GM06990 (cell line): ENCODE measurements at regions not wholly inside any gene's neighbourhood (a gene's known extent, or its start where the extent isn't known, plus 50 kb on each side); places are given as distances from the start of the nearest gene placed in this dataset.
A peak's percentile ranks its signal among the peaks of the same experiment; 100 is the strongest.
"Not testable (repeated sequence)": the region's sequence is repeated elsewhere in the genome, so short reads cannot be mapped to it uniquely, and the experiment has no call there.

ENCODE experiments used
- DNase-seq: peaks from one replicate; pipeline ENCODE4 v3.0.0-alpha.2; 2011; ENCODE audit not compliant: insufficient read length; ENCODE audit errors: extremely low read depth
- H3K27me3 ChIP-seq: replicated peaks from 2 replicates; pipeline ENCODE4 v1.6.0; 2011; ENCODE audit warnings: low read length; ENCODE audit not compliant: control insufficient read depth, insufficient read depth
- H3K36me3 ChIP-seq: 2 replicates; pipeline ENCODE4 v1.5.1; 2011; ENCODE audit warnings: low read length; ENCODE audit not compliant: control insufficient read depth, insufficient read depth
- H3K4me3 ChIP-seq: replicated peaks from 2 replicates; pipeline ENCODE4 v1.5.1; 2011; ENCODE audit warnings: low read depth, mild to moderate bottlenecking, control low read depth, low read length
- TF ChIP-seq, protein P1 (sequence below): IDR thresholded peaks from 2 replicates; pipeline ENCODE4 v1.5.1; 2011; ENCODE audit warnings: low read length, control low read depth, mild to moderate bottlenecking, inconsistent platforms; ENCODE audit not compliant: insufficient read depth, poor library complexity, severe bottlenecking

DNA sequence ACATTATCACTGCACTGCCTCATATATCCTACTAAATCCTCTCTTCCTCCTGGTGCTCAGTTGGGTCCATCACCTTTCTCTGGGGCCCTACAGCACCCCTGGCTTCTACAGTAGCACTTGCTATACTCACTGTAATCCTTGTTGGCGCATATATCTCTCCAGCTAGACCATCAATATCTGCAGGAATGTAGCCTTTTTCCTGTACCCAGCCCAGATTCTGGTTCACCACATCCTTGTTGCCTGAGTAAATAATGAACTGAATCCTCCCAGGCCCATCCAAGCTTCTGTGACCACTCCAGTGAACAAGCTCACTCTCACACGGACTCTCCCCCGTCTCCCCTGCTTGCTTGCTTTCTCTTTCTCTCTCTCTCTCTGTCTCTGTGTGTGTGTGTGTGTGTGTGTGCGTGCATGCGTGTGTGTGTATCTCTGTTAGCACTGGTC lies 62.5 kb upstream of the LIPC start:
- Histone ChIP-seq H3K4me3 (peak overlapping the region; percentile 58), H3K27me3 (no peaks in the 10 kb centered on the region), H3K36me3 (no peaks in the 10 kb centered on the region)
- DNase-seq: no peak
- TF ChIP-seq, protein P1, sequence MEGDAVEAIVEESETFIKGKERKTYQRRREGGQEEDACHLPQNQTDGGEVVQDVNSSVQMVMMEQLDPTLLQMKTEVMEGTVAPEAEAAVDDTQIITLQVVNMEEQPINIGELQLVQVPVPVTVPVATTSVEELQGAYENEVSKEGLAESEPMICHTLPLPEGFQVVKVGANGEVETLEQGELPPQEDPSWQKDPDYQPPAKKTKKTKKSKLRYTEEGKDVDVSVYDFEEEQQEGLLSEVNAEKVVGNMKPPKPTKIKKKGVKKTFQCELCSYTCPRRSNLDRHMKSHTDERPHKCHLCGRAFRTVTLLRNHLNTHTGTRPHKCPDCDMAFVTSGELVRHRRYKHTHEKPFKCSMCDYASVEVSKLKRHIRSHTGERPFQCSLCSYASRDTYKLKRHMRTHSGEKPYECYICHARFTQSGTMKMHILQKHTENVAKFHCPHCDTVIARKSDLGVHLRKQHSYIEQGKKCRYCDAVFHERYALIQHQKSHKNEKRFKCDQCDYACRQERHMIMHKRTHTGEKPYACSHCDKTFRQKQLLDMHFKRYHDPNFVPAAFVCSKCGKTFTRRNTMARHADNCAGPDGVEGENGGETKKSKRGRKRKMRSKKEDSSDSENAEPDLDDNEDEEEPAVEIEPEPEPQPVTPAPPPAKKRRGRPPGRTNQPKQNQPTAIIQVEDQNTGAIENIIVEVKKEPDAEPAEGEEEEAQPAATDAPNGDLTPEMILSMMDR: no peak

DNA sequence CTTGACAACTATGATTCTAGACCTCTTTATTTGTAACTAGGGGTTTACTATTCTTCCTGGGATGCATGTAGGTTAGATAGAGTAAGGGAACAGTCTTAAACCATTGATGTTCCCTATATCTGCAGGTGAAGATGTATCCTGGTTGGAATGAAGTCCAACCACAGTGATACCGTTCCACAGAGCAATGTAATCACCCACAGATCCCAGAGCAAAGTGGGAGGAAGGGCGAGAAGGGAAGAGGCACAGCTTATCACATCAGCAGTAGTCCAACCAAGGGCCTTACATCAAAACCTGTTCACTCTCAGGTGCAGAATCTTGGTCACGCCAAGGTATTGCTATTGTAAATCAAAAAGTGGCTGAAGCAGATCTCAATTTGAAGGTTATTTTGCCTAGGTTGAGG lies 61.8 kb upstream of the LIPC start:
- DNase-seq: no peak
- H3K4me3 ChIP-seq: no peak overlapping the region
- H3K36me3 ChIP-seq: no peaks in the 10 kb centered on the region
- no peaks in the 10 kb centered on the region for H3K27me3 ChIP-seq
- TF ChIP-seq, protein P1: no peak

DNA sequence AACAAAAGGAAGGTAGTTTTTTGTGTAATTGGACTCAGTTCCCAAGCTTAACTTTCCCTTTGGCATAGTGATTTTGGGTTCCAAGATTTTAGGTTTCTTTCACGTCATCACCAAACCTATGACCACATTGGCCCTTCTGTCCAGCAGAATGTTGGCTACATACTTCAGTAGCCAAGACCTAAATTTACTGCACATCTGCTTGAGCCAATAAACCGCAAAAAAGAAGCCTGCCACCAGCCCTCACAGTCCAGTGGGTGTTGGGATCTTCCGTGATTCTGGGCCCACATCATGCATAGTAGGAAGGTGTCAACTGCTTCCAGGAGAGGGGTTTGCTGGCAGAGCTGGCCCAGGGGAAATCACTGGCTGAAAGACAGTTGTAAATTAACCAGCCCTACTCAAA lies 57.6 kb upstream of the LIPC start:
- TF ChIP-seq, protein P1: no peak

DNA sequence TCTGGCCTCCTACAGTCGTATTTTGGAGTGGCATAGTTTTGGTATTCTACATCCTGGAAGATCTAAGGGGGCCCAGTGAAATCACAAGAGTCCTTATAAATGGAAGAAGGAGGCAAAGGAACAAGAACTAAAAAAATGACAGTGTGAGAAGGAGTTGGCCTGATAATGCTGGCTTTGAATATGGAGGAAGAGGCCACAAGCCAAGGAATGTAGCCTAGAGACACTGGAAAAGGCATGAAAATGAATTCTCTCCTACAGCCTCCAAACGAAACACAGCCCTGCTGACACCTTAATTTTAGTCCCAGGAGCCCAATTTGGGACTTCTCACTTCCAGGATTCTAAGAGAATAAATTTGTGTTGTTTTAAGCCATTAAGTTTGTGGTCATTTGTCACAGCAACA lies 54.6 kb upstream of the LIPC start:
- Histone ChIP-seq H3K27me3 (no peaks in the 10 kb centered on the region), H3K4me3 (no peak overlapping the region), H3K36me3 (no peaks in the 10 kb centered on the region)
- TF ChIP-seq, protein P1: no peak
- DNase-seq: no peak

More for the DNA sequence above, 57.6 kb upstream of the LIPC start:
- Histone ChIP-seq H3K27me3 (no peaks in the 10 kb centered on the region), H3K36me3 (no peaks in the 10 kb centered on the region), H3K4me3 (no peak overlapping the region)
- DNase-seq: no peak

DNA sequence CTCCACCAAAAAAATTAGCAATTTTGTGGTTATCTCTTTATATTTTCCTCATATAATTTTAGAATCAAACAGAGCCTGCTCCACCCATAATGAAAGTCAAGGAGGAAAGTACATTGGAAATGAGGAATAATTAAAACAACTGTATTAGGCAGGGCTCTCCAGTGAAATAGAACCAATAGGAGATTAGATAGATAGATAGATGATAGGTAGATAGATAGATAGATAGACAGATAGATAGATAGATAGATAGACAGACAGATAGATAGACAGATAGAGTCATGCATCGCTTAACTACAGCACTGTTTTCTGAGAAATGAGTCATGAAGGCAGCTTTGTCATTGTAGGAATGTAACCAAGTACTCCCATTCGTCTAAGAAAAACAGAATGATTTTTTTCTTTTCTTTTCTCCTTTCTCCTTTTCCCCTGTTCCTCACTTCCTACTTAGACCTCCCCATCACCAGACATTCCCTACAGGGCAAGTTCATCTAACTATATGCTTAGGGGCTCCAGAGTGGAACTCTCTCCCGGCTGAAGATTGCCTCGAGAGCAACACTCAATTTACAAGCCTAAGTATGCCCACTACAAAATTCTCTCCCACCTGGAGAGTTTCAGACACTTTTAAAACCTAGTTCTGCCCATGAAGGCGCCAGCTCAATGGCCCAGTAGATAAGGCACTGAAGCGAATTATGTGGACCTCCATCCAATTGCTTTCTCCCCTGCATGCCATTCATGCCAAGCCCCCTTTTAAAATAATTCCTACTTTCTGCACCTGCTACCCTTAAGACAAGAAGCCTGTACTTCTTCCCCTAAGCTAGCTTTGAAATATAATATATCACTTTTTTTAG lies 53.3 kb upstream of the LIPC start:
- H3K27me3 ChIP-seq: no peaks in the 10 kb centered on the region
- no peaks in the 10 kb centered on the region for H3K36me3 ChIP-seq
- DNase-seq: no peak
- H3K4me3 ChIP-seq: no peak overlapping the region
- TF ChIP-seq, protein P1: no peak

DNA sequence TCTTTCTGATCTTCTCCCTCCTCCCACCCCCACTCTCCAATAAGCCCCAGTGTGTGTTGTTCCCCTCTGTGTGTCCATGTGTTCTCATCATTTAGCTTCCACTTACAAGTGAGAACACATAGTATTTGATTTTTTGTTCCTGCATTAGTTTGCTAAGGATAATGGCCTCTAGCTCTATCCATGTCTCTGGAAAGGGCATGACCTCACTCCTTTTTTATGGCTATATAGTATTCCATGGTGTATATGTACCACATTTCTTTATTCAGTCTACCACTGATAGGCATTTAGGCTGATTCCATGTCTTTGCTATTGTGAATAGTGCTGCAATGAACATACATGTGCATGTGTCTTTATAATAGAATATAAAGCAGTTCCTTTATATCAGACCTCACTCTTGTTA lies 52.3 kb upstream of the LIPC start:
- DNase-seq, H3K27me3 ChIP-seq, H3K36me3 ChIP-seq, H3K4me3 ChIP-seq: not testable (repeated sequence)
